ENCODE measurements at regions not wholly inside any gene's neighbourhood (a gene's known extent, or its start where the extent isn't known, plus 50 kb on each side); places are given as distances from the start of the nearest gene placed in this dataset.

GRCh38 chr2:237160271-237160919, 74.7 kb downstream of the COPS8 start:
- Histone ChIP-seq H3K79me1 (ENCODE audit: low read length) (peaks cover 34% of the 10 kb centered on the region), H4K8ac (ENCODE audit: low read depth, low read length) (peak overlapping the region; percentile 64), H3K27ac (ENCODE audit: low read depth, low read length) (no peak overlapping the region), H3K4ac (ENCODE audit: low read depth, low read length) (peak overlapping the region; percentile 75), H3K23ac (ENCODE audit: low read length) (no peak overlapping the region), H3K14ac (ENCODE audit: low read length) (peak overlapping the region; percentile 73), H2AFZ (ENCODE audit: insufficient read depth, low read length, poor library complexity) (peak overlapping the region; percentile 62), H3K4me3 (ENCODE audit: low read depth, low read length) (no peak overlapping the region), H3K9me3 (ENCODE audit: insufficient read depth, low read depth, low read length) (no peaks in the 10 kb centered on the region), H3K9ac (ENCODE audit: low read length) (no peak overlapping the region), H3K4me1 (ENCODE audit: control insufficient read depth in 1 of 2, insufficient read depth in 2 of 2, low read length in 2 of 2) (peaks cover 12 to 14% of the 10 kb centered on the region in 2 experiments), H3K36me3 (ENCODE audit: control insufficient read depth in 1 of 2, insufficient read depth in 2 of 2, low read length in 2 of 2) (no peaks in the 10 kb centered on the region), H3K79me2 (ENCODE audit: control insufficient read depth, insufficient read depth, low read length, poor library complexity) (peaks cover 4% of the 10 kb centered on the region), H3K18ac (ENCODE audit: low read length) (peak overlapping the region; percentile 71), H4K91ac (ENCODE audit: low read depth, low read length) (peak overlapping the region; percentile 88), H2BK120ac (ENCODE audit: insufficient read depth, low read length, poor library complexity) (peak overlapping the region; percentile 80), H2BK5ac (ENCODE audit: low read depth, low read length, poor library complexity) (peak overlapping the region; percentile 52), H2AK5ac (ENCODE audit: low read length) (peak overlapping the region; percentile 91), H2BK12ac (ENCODE audit: low read length) (peak overlapping the region; percentile 96), H4K12ac (ENCODE audit: low read depth, low read length) (no peak overlapping the region), H3K4me2 (ENCODE audit: low read length) (no peak overlapping the region), H3K27me3 (ENCODE audit: insufficient read depth, low read length) (no peaks in the 10 kb centered on the region)
- WGBS (ENCODE audit: extremely low coverage, insufficient coverage, insufficient read length) = no CpG with 5 or more reads among the region's 9 CpGs
- no peak for DNase-seq

GRCh38 chr2:237161189-237161588, 75.5 kb downstream of the COPS8 start:
- Histone ChIP-seq H2AFZ (ENCODE audit: insufficient read depth, low read length, poor library complexity) (no peak overlapping the region), H2BK5ac (ENCODE audit: low read depth, low read length, poor library complexity) (no peak overlapping the region), H3K79me2 (ENCODE audit: control insufficient read depth, insufficient read depth, low read length, poor library complexity) (peaks cover 2% of the 10 kb centered on the region), H3K27me3 (ENCODE audit: insufficient read depth, low read length) (no peaks in the 10 kb centered on the region), H3K27ac (ENCODE audit: low read depth, low read length) (no peak overlapping the region), H2BK120ac (ENCODE audit: insufficient read depth, low read length, poor library complexity) (no peak overlapping the region), H3K4me2 (ENCODE audit: low read length) (no peak overlapping the region), H4K12ac (ENCODE audit: low read depth, low read length) (no peak overlapping the region), H4K91ac (ENCODE audit: low read depth, low read length) (peak overlapping the region; percentile 33), H3K4me1 (ENCODE audit: control insufficient read depth in 1 of 2, insufficient read depth in 2 of 2, low read length in 2 of 2) (peaks cover 9 to 12% of the 10 kb centered on the region in 2 experiments), H2AK5ac (ENCODE audit: low read length) (no peak overlapping the region), H3K9me3 (ENCODE audit: insufficient read depth, low read depth, low read length) (no peaks in the 10 kb centered on the region), H3K4me3 (ENCODE audit: low read depth, low read length) (no peak overlapping the region), H3K18ac (ENCODE audit: low read length) (no peak overlapping the region), H3K4ac (ENCODE audit: low read depth, low read length) (no peak overlapping the region), H3K9ac (ENCODE audit: low read length) (no peak overlapping the region), H4K8ac (ENCODE audit: low read depth, low read length) (no peak overlapping the region), H3K23ac (ENCODE audit: low read length) (no peak overlapping the region), H2BK12ac (ENCODE audit: low read length) (peak overlapping the region; percentile 69), H3K36me3 (ENCODE audit: control insufficient read depth in 1 of 2, insufficient read depth in 2 of 2, low read length in 2 of 2) (no peaks in the 10 kb centered on the region), H3K79me1 (ENCODE audit: low read length) (peaks cover 32% of the 10 kb centered on the region), H3K14ac (ENCODE audit: low read length) (peak overlapping the region; percentile 15)
- no peak for DNase-seq
- no CpG with 5 or more reads among the region's 5 CpGs for WGBS (ENCODE audit: extremely low coverage, insufficient coverage, insufficient read length)

- no peaks in the 10 kb centered on the region for H3K9me3 ChIP-seq (ENCODE audit: insufficient read depth, low read depth, low read length)
- H3K4me2 ChIP-seq (ENCODE audit: low read length) = no peak overlapping the region
- H2AFZ ChIP-seq (ENCODE audit: insufficient read depth, low read length, poor library complexity) = no peak overlapping the region
- DNase-seq = no peak
- H3K79me1 ChIP-seq (ENCODE audit: low read length) = peaks cover 25% of the 10 kb centered on the region
- no peak overlapping the region for H3K23ac ChIP-seq (ENCODE audit: low read length)
- H3K4me3 ChIP-seq (ENCODE audit: low read depth, low read length) = no peak overlapping the region
- no CpG with 5 or more reads among the region's 5 CpGs for WGBS (ENCODE audit: extremely low coverage, insufficient coverage, insufficient read length)
- H2BK5ac ChIP-seq (ENCODE audit: low read depth, low read length, poor library complexity) = no peak overlapping the region
- H3K4ac ChIP-seq (ENCODE audit: low read depth, low read length) = no peak overlapping the region
- no peaks in the 10 kb centered on the region for H3K36me3 ChIP-seq (ENCODE audit: control insufficient read depth in 1 of 2, insufficient read depth in 2 of 2, low read length in 2 of 2)
- no peak overlapping the region for H4K12ac ChIP-seq (ENCODE audit: low read depth, low read length)
- no peak overlapping the region for H2AK5ac ChIP-seq (ENCODE audit: low read length)
- H4K91ac ChIP-seq (ENCODE audit: low read depth, low read length) = no peak overlapping the region
- no peak overlapping the region for H2BK12ac ChIP-seq (ENCODE audit: low read length)
- peaks cover 3 to 6% of the 10 kb centered on the region in 2 experiments for H3K4me1 ChIP-seq (ENCODE audit: control insufficient read depth in 1 of 2, insufficient read depth in 2 of 2, low read length in 2 of 2)
- H3K18ac ChIP-seq (ENCODE audit: low read length) = no peak overlapping the region
- H2BK120ac ChIP-seq (ENCODE audit: insufficient read depth, low read length, poor library complexity) = no peak overlapping the region
- no peaks in the 10 kb centered on the region for H3K79me2 ChIP-seq (ENCODE audit: control insufficient read depth, insufficient read depth, low read length, poor library complexity)
- no peak overlapping the region for H4K8ac ChIP-seq (ENCODE audit: low read depth, low read length)
- no peaks in the 10 kb centered on the region for H3K27me3 ChIP-seq (ENCODE audit: insufficient read depth, low read length)
- H3K9ac ChIP-seq (ENCODE audit: low read length) = no peak overlapping the region
- H3K27ac ChIP-seq (ENCODE audit: low read depth, low read length) = no peak overlapping the region
- H3K14ac ChIP-seq (ENCODE audit: low read length) = no peak overlapping the region
Measured at GRCh38 chr2:237162959-237163358, 77.3 kb downstream of the COPS8 start.

- no peak overlapping the region for H4K12ac ChIP-seq (ENCODE audit: low read depth, low read length)
- H3K4me3 ChIP-seq (ENCODE audit: low read depth, low read length) = no peak overlapping the region
- peak overlapping the region; percentile 93 for H4K91ac ChIP-seq (ENCODE audit: low read depth, low read length)
- no peak for DNase-seq
- WGBS (ENCODE audit: extremely low coverage, insufficient coverage, insufficient read length) = no CpG with 5 or more reads among the region's 10 CpGs
- no peak overlapping the region for H3K27ac ChIP-seq (ENCODE audit: low read depth, low read length)
- peak overlapping the region; percentile 74 for H4K8ac ChIP-seq (ENCODE audit: low read depth, low read length)
- peak overlapping the region; percentile 61 for H2BK120ac ChIP-seq (ENCODE audit: insufficient read depth, low read length, poor library complexity)
- H2AK5ac ChIP-seq (ENCODE audit: low read length) = peak overlapping the region; percentile 87
- no peaks in the 10 kb centered on the region for H3K27me3 ChIP-seq (ENCODE audit: insufficient read depth, low read length)
- no peak overlapping the region for H2AFZ ChIP-seq (ENCODE audit: insufficient read depth, low read length, poor library complexity)
- H3K36me3 ChIP-seq (ENCODE audit: control insufficient read depth in 1 of 2, insufficient read depth in 2 of 2, low read length in 2 of 2) = no peaks in the 10 kb centered on the region
- peaks cover 3 to 6% of the 10 kb centered on the region in 2 experiments for H3K4me1 ChIP-seq (ENCODE audit: control insufficient read depth in 1 of 2, insufficient read depth in 2 of 2, low read length in 2 of 2)
- H3K18ac ChIP-seq (ENCODE audit: low read length) = peak overlapping the region; percentile 77
- H3K9me3 ChIP-seq (ENCODE audit: insufficient read depth, low read depth, low read length) = no peaks in the 10 kb centered on the region
- H3K79me2 ChIP-seq (ENCODE audit: control insufficient read depth, insufficient read depth, low read length, poor library complexity) = no peaks in the 10 kb centered on the region
- H3K4ac ChIP-seq (ENCODE audit: low read depth, low read length) = peak overlapping the region; percentile 9
- peak overlapping the region; percentile 77 for H2BK5ac ChIP-seq (ENCODE audit: low read depth, low read length, poor library complexity)
- H3K23ac ChIP-seq (ENCODE audit: low read length) = no peak overlapping the region
- H3K79me1 ChIP-seq (ENCODE audit: low read length) = peaks cover 25% of the 10 kb centered on the region
- H3K4me2 ChIP-seq (ENCODE audit: low read length) = no peak overlapping the region
- peak overlapping the region; percentile 92 for H2BK12ac ChIP-seq (ENCODE audit: low read length)
- H3K9ac ChIP-seq (ENCODE audit: low read length) = no peak overlapping the region
- H3K14ac ChIP-seq (ENCODE audit: low read length) = peak overlapping the region; percentile 49
Measured at GRCh38 chr2:237164474-237165042, 78.9 kb downstream of the COPS8 start.
